ENCODE measurements at regions not wholly inside any gene's neighbourhood (a gene's known extent, or its start where the extent isn't known, plus 50 kb on each side); places are given as distances from the start of the nearest gene placed in this dataset.

DNA sequence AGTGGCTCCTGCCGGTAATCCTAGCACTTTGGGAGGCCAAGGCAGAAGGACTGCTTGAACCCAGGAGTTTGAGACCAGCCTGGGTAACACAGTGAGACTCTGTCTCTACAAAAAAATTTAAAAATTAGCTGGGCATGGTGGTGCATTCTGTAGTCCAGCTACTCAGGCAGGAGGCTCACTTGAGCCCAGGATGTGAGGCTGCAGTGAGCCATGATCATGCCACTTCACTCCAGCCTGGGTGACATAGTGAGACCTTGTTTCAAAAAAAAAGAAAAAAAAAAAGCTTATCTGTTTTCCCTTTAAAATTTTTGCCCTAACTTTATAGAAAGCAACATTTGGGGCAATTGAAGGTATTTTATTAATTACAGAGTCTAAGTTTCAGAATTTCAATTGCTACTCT is 486.0 kb downstream of the BCAT1 start:
- DNase-seq: no peak

DNA sequence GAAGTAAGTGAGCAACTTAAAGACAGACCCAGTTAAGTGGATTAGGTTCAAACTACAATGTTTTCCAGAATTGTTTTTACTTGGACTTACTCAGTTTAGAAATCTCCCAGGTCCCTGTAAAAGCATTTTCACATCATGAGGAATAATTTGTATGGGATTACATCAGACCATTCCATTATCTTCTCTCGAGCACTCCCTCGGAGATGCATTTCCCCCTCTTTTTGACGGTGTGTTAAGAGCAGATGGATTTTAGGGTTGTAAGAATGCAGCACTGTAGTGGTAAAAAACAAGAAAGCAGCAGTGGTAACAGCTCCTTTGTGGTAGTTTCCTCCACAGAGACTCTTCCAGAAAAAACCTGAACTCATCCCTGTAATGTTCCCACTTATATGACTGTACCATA is 488.4 kb downstream of the BCAT1 start:
- DNase-seq: no peak

DNA sequence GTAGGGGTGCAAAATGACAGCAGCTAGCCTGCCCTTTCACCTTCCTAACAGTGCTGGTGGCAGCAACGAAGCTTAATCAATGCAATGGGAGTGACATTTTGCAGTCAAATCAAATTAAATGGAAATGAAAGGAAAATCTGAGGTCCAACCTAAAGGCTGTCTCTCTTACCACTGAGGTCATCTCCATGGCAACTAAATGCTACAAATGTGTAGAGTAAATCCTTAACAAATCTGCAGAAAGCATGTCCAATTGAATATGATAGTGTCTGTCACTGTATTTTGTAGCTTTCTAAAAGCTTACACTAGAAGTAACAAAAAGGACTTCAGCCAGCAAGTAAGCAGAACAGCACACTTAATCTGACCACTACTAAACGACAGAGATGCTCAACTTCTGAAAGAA is 488.8 kb downstream of the BCAT1 start:
- no peak for DNase-seq

DNA sequence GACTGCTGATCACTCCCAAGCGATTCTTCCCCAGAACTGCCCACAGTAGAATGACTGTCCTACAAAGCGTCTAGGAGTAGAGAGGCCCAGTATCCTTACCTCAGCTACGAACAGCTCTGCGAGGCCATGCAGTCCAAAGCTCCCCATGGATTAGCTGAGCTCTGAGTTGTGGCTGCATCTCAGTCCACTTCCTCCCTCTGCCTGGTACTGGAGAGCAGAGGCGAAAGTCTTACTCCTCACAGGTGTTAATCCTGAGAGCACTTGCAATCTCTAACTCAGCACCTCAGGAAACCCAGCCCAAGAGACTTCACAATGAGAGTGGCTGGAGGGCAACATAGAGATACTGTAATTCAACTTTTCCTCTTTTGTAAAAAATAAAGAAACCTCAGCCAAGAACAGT is 493.1 kb downstream of the BCAT1 start:
- DNase-seq: no peak

DNA sequence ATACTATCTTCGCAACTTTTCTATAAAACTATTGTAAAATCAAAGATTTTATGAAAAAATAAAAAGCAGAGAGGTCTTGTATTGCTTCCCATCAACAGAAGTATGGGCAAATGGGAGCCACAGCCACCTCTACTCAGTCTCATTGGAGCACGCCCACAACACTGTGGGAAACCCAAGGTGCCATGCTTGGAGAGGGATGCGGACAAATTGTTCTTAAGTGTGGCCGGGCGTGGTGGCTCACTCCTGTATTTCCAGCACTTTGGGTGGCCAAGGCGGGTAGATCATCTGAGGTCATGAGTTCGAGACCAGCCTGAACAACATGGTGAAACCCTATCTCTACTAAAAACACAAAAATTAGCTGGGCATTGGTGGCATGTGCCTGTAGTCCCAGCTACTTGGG is 498.2 kb upstream of the SOX5 start:
- no peak for DNase-seq

DNA sequence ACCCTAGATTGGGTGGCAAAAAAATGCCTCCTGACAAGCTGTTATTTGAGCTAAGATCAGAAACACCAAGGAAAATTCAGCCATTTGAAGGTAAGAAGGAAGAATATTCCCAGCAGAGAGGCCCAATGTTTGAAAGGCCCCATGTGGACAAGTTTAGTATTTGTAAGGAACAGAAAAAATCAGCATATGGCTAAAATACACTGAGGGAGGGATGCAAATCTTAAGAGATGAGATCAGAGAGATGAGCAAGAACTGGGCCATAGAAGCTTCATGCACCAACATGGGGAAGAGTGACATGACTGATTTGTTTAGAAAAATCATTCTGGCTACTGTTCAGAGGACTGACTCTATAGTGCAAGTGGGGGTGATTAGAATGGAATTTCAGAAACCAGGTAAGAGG is 496.8 kb upstream of the SOX5 start:
- DNase-seq: no peak

DNA sequence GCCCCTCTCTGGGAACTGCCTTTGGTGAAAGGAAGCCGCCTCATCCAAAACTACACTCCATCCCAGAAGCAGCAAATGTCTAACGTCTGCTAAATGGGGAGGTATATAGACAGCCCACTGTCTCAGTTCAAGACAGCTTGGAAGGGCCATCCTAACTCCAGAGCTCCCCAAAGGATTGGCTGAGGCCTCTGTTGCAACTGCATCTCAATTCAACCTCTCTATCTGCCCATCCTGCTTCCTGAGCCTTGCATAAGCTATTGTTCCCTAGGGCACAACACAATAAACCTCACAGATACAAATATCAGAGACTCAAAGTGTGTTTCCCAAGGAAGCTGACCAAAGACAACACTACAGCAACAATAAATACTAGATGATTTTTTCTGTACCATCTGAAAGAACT is 495.2 kb upstream of the SOX5 start:
- DNase-seq: no peak

DNA sequence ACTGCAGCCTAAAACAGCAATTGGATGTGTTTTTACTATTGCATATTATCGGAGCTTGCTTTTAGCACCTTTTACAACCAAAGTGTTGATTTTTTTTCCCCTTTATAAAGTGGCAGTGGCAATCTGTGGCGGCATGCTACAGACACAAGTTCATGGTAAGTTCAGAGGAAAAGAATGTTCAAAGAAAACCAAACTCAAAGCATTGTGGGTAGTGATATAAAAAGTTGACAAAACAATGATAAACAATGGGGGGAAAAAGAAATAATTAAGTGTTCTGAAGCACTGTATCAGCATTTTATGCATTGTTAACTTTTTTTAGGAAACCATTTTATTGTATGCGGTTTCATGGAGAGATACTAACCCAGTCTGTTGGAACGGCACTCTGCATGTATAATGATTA is 492.0 kb upstream of the SOX5 start:
- no peak for DNase-seq

DNA sequence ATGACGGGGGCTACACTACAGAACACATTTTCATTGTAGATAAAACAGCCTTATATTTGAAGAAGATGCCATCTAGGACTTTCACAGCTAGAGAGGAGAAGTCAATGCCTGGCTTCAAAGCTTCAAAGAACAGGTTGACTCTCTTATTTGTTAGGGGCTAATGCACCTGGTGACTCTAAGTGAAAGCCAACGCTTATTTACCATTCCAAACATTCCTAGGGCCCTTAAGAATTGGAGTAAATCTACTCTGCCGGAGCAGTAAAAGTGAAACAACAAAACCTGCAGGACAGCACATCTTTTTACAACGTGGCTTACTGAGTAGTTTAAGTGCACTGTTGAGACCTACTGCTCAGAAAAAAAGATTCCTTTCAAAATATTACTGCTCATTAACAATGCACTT is 487.2 kb upstream of the SOX5 start:
- no peak for DNase-seq

DNA sequence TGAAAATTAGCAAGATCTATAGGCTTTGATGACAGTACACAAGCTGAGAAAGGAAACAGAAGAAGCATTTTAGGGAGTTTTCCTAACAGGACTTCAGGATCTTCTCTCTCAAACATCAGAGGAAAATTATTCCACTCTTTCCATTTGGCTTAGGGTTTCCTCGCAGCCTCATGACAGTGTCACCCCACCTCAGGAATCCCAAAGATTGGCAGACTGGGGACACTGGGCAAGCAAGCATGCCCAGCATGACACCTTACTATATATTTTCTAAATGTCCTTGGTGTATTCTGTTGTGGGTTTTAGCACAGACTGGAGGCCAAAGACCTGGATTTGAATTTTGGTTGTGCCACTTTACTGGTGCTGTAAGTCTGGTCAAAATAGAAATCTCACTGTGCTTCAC is 482.4 kb upstream of the SOX5 start:
- no peak for DNase-seq

DNA sequence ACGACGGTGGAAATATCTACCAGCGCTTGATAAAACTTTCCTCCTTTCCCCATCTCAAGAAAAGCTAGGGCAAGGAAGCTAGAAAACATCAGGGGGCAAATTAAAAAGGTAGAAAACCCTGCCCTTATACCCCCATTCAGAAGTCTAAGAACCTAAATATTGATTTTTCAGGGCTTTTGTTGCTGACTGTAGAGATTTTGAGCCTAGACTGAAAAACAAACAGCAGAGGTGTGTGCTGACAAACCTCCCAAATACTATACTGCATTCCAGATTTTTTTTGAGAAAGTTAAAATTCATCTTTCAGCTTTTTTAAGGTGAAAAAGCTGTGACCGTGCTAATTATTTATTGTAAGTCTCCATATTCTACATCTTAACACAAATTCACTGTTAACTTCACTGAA is 478.3 kb upstream of the SOX5 start:
- DNase-seq: no peak

DNA sequence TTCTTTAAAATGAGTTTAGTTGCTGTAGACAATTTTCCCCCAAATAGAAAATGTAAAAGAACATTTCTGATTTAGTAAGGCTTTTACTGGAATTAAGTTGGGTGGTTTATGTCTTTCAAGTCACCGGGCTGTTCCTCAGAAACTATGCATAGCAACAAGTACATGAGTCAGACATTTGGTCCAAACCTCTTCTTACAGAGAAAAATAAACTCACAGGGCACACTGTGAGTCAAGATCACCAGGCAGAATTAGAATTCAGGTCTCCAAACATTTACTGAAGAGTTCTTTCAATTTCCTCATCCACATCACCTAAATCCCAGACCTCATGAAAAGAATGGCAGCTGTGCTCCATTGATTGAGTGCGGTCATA is 476.1 kb upstream of the SOX5 start:
- DNase-seq: no peak

DNA sequence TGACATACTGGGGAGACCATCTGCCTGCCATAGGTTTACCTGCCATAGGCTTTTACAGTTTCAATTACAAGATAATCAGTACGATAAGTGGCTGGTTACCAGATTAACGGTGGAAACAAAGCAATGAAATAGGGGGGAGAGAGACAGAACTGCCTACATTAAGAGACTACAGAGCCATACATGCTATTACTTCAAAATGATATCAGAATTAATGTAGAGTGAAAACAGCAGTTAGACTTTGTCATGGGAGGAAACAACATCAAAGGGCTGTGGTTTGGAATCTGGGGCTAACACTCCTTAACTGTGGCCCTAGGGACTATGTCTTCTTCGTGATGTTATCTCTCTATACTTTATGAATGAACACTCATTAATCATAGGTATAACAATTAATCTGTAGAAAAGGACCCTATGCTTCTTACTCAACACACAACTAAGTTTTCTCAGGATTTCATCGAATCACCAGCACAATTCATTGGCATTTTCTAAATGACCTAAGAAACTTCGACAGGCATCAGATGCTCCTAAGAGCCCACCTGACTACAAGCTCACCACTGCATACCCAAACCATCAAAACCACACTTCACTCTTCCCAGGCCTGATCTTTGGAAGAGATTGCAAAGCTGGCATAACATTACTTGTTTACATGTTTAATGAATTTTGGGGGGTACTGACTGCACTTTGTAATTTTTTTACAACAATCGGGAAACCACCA is 475.6 kb upstream of the SOX5 start:
- DNase-seq: peak; percentile 64

DNA sequence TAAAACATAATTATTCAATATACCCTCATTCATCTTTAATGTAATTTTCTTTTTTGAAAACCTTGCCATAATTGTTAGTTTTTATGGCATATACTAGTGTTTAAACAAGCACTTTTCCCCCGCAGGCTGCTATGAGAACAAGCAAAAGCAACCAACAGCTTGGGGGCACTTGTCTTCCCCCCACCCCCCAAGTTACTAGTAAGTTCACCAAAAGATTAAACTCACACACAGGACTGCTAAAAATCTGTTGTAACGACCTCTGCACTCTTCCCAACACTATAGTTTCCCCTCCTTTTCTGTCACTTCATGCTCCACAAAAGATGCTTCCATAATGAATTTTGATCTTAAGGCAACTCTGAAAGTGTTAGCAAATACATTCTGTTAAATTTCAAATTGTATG is 474.9 kb upstream of the SOX5 start:
- DNase-seq: no peak

DNA sequence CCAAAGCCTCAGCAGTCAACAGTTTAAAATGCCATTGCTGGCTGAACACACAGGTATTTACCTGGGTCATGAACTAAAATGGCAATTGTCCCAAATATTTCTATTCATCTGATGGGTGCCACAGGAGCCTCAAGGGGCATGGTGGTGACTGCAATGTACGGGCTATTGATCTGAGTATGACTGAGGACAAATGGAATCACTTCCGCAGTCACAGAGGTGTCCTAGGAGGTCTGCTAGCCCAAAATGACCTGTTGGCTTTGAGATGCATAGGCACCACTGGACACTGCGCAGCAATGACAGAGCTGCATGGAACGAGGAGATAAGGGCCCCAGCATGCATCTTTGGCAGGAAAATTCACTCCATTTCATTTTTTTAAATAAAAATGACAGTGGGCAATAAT is 474.1 kb upstream of the SOX5 start:
- DNase-seq: no peak

DNA sequence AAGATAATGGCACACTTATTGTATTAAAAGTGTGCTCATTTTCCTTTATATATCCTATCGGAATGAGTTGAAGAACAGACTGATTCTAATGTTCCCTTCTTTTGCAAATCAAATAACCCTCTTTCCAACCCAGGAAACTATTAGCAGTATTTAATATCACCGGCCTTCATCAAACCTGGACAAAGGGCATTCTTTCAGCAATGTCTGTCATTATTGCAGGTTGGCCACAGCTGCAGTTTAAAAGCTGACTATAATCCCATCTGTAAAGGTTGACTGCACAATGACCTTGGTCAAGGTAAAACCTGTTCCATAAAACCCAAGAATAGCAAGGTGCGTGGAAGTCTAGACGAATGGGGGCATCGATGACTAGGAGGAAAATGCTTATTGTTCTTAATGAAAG is 472.3 kb upstream of the SOX5 start:
- no peak for DNase-seq

DNA sequence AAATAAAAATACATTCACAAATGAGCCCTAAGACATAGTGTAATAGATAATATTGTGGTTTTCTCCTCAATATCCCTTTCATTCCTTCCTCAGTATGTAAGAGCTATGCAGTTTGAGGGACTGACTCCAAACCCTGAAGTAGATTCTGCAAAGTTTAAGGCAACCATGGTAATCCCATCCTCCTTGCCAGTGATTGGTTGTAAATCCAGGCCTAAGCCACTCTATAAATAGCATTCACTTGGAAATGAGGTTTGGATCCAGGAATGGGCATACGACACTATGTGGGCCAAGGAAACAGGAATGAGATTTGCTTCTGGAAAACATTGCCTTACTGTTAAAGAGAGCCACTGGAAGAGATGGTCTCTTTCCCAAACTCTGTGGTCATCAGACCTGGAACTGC is 468.7 kb upstream of the SOX5 start:
- no peak for DNase-seq

DNA sequence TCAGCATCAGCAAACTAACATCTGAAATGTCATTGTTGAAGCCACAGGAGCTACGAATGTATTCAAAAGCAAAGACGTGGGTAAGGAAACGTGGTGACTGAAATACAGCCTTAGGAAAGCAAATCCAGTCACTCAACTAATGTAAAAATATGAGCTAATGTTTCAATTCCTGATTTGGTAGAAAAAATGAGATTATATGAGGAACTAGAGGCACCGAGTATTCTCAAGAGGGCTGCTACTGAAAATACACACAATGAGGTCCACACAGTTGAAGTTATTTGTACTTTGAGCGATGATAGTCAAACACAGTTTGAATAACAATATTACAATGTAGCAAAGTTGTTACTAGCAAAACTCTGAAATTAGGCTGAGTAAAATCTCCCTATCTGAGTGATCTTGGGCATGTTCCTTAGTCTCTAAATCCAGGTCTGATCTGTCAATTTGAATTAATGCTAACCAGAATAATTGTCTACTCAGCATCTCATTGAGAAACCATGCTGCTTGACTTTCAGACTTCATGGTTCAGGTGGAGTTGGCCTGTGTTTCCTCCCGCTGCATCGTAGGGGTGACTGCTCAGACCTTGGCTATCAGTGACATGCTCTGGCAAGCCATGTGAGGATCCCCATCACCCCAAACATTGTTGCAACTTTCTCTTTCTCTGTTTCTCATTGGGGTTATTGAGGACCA is 467.1 kb upstream of the SOX5 start:
- DNase-seq: no peak

DNA sequence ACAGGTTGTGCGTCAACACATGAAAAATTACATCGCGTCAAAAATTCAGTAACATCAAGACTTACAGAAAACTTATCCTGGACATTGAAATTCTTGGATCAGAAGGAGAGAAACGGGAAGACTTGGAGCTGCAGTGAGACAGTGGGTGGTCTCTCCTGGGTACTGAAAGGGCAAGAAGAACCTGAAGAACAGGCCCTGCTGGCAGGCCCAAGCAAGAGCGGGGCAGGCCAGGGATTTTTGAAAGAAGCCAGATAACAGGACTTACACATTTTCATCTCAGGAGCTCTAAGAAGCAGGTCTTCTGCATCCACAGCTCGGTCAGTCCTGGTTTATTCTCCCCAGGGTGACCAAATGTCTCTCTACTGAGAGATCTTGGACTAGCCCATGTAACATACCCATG is 466.5 kb upstream of the SOX5 start:
- DNase-seq: no peak

DNA sequence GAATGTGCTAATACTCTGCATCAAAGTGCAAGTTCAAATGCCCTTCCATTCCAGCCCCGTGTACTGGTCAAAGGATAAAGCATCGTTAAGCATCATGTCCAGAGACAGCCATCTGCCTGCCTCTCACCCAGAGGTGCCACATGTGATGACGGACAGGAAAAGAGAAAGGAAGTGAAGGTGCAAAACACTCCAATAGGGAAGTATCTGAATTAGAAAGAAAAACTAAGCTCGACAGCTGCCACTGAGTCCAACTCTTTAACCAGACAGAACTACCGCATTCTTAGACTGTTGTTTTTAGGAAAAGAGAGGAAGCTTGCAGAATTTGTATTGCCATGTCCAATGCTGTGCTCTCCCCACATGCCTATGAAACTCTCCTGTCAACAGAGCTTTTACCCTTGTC is 465.0 kb upstream of the SOX5 start:
- no peak for DNase-seq

DNA sequence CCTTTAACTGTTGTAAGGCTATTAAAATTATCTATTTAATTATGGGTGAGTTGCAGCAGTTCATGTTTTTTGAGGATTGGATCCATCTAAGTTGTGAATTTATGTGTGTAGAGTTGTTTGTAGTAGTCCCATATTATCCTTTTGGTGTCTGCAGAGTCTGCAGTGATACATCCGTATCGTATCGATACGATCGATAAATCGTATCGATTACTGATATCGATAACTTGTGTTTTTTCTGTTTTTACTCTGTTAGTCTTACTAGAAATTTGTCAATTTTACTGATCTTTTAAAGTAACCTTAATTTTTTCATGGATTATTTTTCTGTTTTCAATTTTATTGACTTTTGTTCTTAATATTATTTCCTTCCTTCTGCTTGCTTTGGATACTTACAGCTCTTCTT is 462.5 kb upstream of the SOX5 start:
- DNase-seq: no peak

DNA sequence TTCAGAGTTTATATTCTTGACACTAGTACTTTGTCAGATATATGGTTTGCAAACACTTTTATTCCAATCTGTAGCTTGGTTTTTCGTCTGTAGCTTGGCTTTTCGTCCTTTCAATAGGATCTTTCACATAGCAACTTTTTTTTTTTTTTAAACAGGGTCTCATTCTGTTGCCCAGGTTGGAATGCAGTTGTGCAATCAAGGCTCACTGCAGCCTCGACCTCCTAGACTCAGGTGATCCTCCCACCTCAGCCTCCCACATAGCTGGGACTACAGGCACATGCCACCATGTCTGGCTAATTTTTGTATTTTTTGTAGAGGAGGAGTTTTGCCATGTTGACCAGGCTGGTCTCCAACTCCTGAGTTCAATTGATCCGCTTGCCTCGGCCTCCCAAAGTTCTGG is 460.4 kb upstream of the SOX5 start:
- no peak for DNase-seq

DNA sequence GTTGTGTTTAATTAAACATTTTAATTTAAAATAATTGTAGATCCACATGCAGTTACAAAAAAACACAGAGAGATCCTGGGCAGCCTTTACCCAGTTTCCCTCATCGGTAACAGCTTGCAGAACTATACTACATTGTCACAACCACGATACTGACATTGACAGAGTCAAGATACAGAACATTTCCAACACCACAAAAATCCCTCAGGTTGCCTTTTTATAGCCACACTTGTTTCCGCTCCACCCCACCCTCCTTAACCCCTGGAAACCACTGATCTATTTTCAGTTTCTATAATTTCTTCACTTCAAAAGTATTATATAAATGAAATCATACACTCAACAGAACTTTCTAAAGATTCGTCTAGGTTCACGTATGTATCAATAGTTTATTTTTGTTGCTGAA is 458.8 kb upstream of the SOX5 start:
- no peak for DNase-seq

DNA sequence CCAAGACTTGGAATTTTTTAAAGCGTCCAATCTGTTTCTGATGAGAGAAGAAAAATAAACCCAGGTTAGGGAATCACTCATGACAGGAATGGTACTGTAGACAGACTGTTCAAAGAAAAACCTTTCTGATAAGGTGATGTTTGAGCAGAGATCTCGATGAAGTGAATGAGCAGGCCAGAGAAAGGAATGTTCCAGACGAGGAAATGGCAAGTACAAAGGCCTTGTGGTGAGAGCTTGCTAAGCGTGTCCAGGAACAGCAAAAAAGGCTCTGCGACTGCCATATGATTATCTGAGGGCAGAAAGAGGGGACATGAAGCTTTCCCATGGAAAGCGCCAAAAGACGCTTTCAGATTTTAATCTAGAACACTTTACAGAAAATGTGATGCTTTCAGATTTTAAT is 458.4 kb upstream of the SOX5 start:
- DNase-seq: no peak

DNA sequence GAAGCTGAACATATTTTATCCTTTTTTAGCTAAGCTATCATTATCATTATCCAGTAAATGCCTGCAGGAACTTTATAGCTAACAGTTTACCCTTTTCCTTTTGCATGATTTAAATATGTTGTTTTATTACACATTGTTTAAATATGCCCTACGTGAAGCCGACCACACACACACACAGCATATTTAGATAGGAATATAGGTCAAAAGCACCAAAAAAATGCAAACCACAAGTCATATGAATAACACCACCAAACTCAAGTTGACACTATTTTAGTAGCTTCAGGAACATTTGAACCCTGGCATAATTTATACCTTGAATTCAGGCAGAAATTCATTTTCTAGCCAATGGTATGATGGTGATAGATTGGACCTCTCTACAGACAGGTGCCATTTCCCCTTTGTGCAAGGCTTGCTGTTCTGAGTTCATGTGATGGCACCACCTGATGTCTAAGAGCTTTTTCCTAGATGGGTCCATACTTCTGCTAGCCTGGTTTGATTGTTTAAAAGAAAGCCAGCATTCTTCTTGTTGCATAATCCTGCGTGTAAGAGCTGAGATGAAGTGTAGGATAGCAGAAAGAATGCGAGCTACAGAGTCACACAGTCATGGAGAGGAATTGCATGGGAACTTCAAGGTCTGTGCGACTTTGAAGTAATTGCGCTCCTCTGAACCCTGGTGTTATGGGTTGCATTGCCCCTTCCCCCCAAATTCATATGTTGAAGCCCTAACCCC is 454.8 kb upstream of the SOX5 start:
- no peak for DNase-seq

Data from NCI-H1105 treated with DMSO at 0.1 percent for 48 hours (cell line).